GM13977 (cell line): ENCODE measurements at regions not wholly inside any gene's neighbourhood (a gene's known extent, or its start where the extent isn't known, plus 50 kb on each side); places are given as distances from the start of the nearest gene placed in this dataset.

Source experiments
- DNase-seq: peaks from one replicate; pipeline ENCODE4 v3.0.0; 2012; ENCODE audit warnings: low spot score
- CTCF ChIP-seq: IDR thresholded peaks from 2 replicates; pipeline ENCODE4 v1.5.1; 2012; ENCODE audit warnings: mild to moderate bottlenecking, control low read depth; ENCODE audit not compliant: insufficient read depth; ENCODE audit errors: extremely low read depth, missing control alignments
- in situ Hi-C: fragments of 300-500 bp; cut with MboI; formaldehyde crosslinking; loops from one replicate; pipeline ENCODE4 v1.12.0; 2022; ENCODE audit warnings: low sequenced_read_pairs, low pct_unique_long_range_greater_than_20kb, mixed read lengths, inconsistent platforms; ENCODE audit not compliant: unreplicated experiment

- TF ChIP-seq CTCF: no peak
- DNase-seq: no peak
- in situ Hi-C loops: loop anchor here (25.0 kb wide), 1 partner anchor 1455 kb away; no protein-coding TSS in a partner anchor
These were observed 547.3 kb upstream of the SLC35B3 start for GRCh38 chr6:8982668-8983067.

- no peak for TF ChIP-seq CTCF
- no peak for DNase-seq
- in situ Hi-C loops: no loop called here
These were observed 538.0 kb upstream of the SLC35B3 start for GRCh38 chr6:8973395-8973794.

- TF ChIP-seq CTCF: no peak
- in situ Hi-C loops: no loop called here
- no peak for DNase-seq
These were observed 534.4 kb upstream of the SLC35B3 start for GRCh38 chr6:8969747-8970146.

- in situ Hi-C loops: no loop called here
- no peak for DNase-seq
- TF ChIP-seq CTCF: no peak
These were observed 523.7 kb upstream of the SLC35B3 start for GRCh38 chr6:8958894-8959511.

GRCh38 chr6:8953310-8953709 is 518.0 kb upstream of the SLC35B3 start:
- in situ Hi-C loops: no loop called here
- TF ChIP-seq CTCF: no peak
- no peak for DNase-seq

- TF ChIP-seq CTCF: no peak
- DNase-seq: no peak
- in situ Hi-C loops: no loop called here
These were observed 513.4 kb upstream of the SLC35B3 start for GRCh38 chr6:8948733-8949132.
